Mucosa of rectum (tissue), 2 donors: ENCODE measurements at regions not wholly inside any gene's neighbourhood (a gene's known extent, or its start where the extent isn't known, plus 50 kb on each side); places are given as distances from the start of the nearest gene placed in this dataset.
"Not testable (repeated sequence)": the region's sequence is repeated elsewhere in the genome, so short reads cannot be mapped to it uniquely, and the experiment has no call there.

Experiments used
- H3K27ac ChIP-seq, 2 donors: one replicate each; pipeline ENCODE4 v1.7.0; 2013; ENCODE audit warnings: inconsistent platforms in 2 of 2, low read depth in 2 of 2, low read length in 2 of 2
- H3K27me3 ChIP-seq, 2 donors: one replicate each; pipeline ENCODE4 v1.7.0; 2013; ENCODE audit warnings: low read length in 2 of 2; ENCODE audit not compliant: control insufficient read depth in 2 of 2, insufficient read depth in 2 of 2
- H3K36me3 ChIP-seq, 2 donors: one replicate each; pipeline ENCODE4 v1.7.0; 2013; ENCODE audit warnings: low read length in 2 of 2; ENCODE audit not compliant: control insufficient read depth in 2 of 2, insufficient read depth in 2 of 2
- H3K4me1 ChIP-seq, 2 donors: one replicate each; pipeline ENCODE4 v1.7.0; 2013; ENCODE audit warnings: low read length in 2 of 2, mild to moderate bottlenecking in 1 of 2; ENCODE audit not compliant: control insufficient read depth in 2 of 2, insufficient read depth in 2 of 2
- H3K4me3 ChIP-seq, 2 donors: one replicate each; pipeline ENCODE4 v1.7.0; 2013; ENCODE audit warnings: low read length in 2 of 2
- H3K9ac ChIP-seq, 2 donors: one replicate each; pipeline ENCODE4 v1.7.0; 2013; ENCODE audit warnings: low read length in 2 of 2, low read depth in 1 of 2, mild to moderate bottlenecking in 1 of 2
- H3K9me3 ChIP-seq, 2 donors: one replicate each; pipeline ENCODE4 v1.7.0; 2013; ENCODE audit warnings: low read length in 2 of 2; ENCODE audit not compliant: control insufficient read depth in 2 of 2
- donor health status: healthy.
- donor health status: Normal muscosa, but diverticular disease.

- H3K9ac ChIP-seq, H3K9me3 ChIP-seq, H3K36me3 ChIP-seq, H3K27ac ChIP-seq, H3K4me3 ChIP-seq, H3K27me3 ChIP-seq, H3K4me1 ChIP-seq: not testable (repeated sequence)
These were observed 189.6 kb upstream of the FRG2C start for GRCh38 chr3:75474530-75474929.

- H3K36me3 ChIP-seq, H3K4me3 ChIP-seq, H3K9me3 ChIP-seq, H3K9ac ChIP-seq, H3K4me1 ChIP-seq, H3K27ac ChIP-seq, H3K27me3 ChIP-seq: not testable (repeated sequence)
These were observed 167.5 kb upstream of the FRG2C start for GRCh38 chr3:75496600-75496999.

- H3K4me3 ChIP-seq, H3K27ac ChIP-seq, H3K36me3 ChIP-seq, H3K9me3 ChIP-seq, H3K9ac ChIP-seq, H3K27me3 ChIP-seq, H3K4me1 ChIP-seq: not testable (repeated sequence)
These were observed 163.8 kb upstream of the FRG2C start for GRCh38 chr3:75500357-75500756.

- not testable (repeated sequence) for H3K27me3 ChIP-seq, H3K36me3 ChIP-seq, H3K4me1 ChIP-seq, H3K9me3 ChIP-seq
- Histone ChIP-seq H3K27ac (peak overlapping the region; percentile 80 to 87), H3K9ac (peak overlapping the region; percentile 63), H3K4me3 (peak overlapping the region; percentile 72 to 78)
These were observed 162.0 kb upstream of the FRG2C start for GRCh38 chr3:75502171-75502570.

- not testable (repeated sequence) for H3K36me3 ChIP-seq, H3K27me3 ChIP-seq, H3K4me1 ChIP-seq, H3K9me3 ChIP-seq
- peak overlapping the region; percentile 63 for H3K9ac ChIP-seq
- H3K4me3 ChIP-seq: peak overlapping the region; percentile 72 to 78
- H3K27ac ChIP-seq: peak overlapping the region; percentile 80 to 87
These were observed 161.1 kb upstream of the FRG2C start for GRCh38 chr3:75502769-75503756.

GRCh38 chr3:75506603-75507002, 157.5 kb upstream of the FRG2C start:
- Histone ChIP-seq H3K4me3 (no peak overlapping the region), H3K9ac (no peak overlapping the region), H3K36me3 (no peaks in the 10 kb centered on the region), H3K27me3 (no peaks in the 10 kb centered on the region), H3K4me1 (no peaks in the 10 kb centered on the region), H3K9me3 (peaks cover 0 to 6% of the 10 kb centered on the region in 2 donors), H3K27ac (no peak overlapping the region)

GRCh38 chr3:75507956-75508355, 156.2 kb upstream of the FRG2C start:
- not testable (repeated sequence) for H3K27me3 ChIP-seq, H3K4me3 ChIP-seq, H3K27ac ChIP-seq, H3K9ac ChIP-seq, H3K4me1 ChIP-seq, H3K36me3 ChIP-seq
- H3K9me3 ChIP-seq: peaks cover 0 to 15% of the 10 kb centered on the region in 2 donors

GRCh38 chr3:75527657-75528056, 136.5 kb upstream of the FRG2C start:
- H3K27me3 ChIP-seq, H3K27ac ChIP-seq, H3K4me3 ChIP-seq, H3K36me3 ChIP-seq, H3K4me1 ChIP-seq, H3K9ac ChIP-seq: not testable (repeated sequence)
- peaks cover 4 to 20% of the 10 kb centered on the region in 2 donors for H3K9me3 ChIP-seq

- not testable (repeated sequence) for H3K4me3 ChIP-seq, H3K4me1 ChIP-seq, H3K27ac ChIP-seq, H3K9ac ChIP-seq, H3K27me3 ChIP-seq, H3K36me3 ChIP-seq, H3K9me3 ChIP-seq
These were observed 112.0 kb upstream of the FRG2C start for GRCh38 chr3:75552095-75552494.

- H3K9me3 ChIP-seq, H3K36me3 ChIP-seq, H3K4me1 ChIP-seq, H3K9ac ChIP-seq, H3K4me3 ChIP-seq, H3K27ac ChIP-seq, H3K27me3 ChIP-seq: not testable (repeated sequence)
These were observed 99.7 kb upstream of the FRG2C start for GRCh38 chr3:75564427-75564826.
